ENCODE measurements at regions not wholly inside any gene's neighbourhood (a gene's known extent, or its start where the extent isn't known, plus 50 kb on each side); places are given as distances from the start of the nearest gene placed in this dataset.

DNA sequence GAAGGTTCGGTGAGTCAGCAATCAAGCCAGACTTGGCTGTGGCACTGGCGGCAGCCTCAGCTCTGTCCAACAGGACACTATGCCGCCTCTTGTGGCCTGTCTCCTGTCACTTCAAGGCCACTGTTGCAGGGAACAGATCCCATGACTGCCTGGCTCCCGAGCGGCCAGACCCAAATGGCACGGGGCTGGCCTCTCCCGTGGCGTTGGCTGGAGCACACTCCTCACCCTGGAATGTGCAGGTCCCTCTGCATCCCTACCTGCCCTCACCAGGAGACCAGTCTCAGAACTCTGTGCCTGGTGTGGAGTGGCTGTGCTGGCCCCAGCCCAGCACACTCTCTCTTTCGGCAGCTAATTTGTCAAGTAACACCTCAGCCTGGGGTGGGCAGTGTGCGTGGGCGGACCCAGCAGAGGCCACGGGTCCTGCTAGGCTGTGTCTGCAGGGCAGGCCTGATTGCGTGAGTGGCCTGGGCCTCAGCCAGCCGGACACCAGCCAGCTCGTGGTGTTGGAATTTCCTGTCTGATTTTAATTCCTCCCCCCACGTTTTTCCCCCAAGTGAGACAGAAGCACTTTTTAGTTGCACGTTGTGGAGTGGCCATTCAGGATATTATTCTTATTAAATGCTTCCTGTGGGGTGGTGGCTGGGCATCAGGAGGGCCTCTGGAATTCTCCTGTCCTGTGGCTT lies 179.3 kb downstream of the GLI2 start:
- no peak for DNase-seq (ENCODE audit: low spot score)
- Mint-ChIP-seq H3K4me1 (peaks cover 41% of the 10 kb centered on the region), H3K4me3 (no peak overlapping the region), H3K9me3 (no peaks in the 10 kb centered on the region), H3K27ac (no peak overlapping the region), H3K27me3 (ENCODE audit: low read depth) (no peaks in the 10 kb centered on the region), H3K36me3 (no peaks in the 10 kb centered on the region)
- TF ChIP-seq MXD4 (CRISPR knock-in tag; IDR thresholded peaks at IDR 0.05; ENCODE audit: borderline replicate concordance), result no peak
- TF ChIP-seq HMGA2 (CRISPR knock-in tag; IDR thresholded peaks at IDR 0.05), result no peak
- no peak for TF ChIP-seq IRF1 (CRISPR knock-in tag; IDR thresholded peaks at IDR 0.05)
- CTCF ChIA-PET, result interaction anchor here (1.2 to 1.5 kb wide), 2 partner anchors 44 to 165 kb away, joined by 5 read pairs; no protein-coding TSS in a partner anchor
- no peak for ATAC-seq
- POLR2A ChIA-PET, result no interaction called here

DNA sequence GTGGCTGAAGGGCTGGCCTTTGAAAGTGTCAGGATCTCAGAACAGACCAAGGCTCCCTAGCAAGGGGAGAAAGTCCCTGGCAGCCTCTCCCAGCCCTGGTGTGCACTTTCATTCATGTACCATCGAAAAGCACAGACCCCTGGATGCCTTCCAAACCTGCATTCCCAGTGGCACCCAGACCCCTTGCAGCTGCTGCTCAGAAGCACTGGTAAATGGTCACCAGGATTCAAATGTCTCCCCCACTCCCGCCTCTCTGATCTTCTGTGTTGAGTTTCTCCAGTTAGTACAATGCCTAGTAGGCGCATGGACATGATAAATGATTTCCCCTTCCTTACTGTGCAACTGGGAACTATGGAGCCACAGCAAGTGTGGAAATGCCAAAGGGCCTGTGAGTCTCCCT lies 180.0 kb downstream of the GLI2 start:
- no peaks in the 10 kb centered on the region for H3K9me3 Mint-ChIP-seq
- DNase-seq (ENCODE audit: low spot score), result no peak
- TF ChIP-seq, protein P1, sequence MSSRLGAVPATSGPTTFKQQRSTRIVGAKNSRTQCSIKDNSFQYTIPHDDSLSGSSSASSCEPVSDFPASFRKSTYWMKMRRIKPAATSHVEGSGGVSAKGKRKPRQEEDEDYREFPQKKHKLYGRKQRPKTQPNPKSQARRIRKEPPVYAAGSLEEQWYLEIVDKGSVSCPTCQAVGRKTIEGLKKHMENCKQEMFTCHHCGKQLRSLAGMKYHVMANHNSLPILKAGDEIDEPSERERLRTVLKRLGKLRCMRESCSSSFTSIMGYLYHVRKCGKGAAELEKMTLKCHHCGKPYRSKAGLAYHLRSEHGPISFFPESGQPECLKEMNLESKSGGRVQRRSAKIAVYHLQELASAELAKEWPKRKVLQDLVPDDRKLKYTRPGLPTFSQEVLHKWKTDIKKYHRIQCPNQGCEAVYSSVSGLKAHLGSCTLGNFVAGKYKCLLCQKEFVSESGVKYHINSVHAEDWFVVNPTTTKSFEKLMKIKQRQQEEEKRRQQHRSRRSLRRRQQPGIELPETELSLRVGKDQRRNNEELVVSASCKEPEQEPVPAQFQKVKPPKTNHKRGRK (CRISPR knock-in tag; IDR thresholded peaks at IDR 0.05; ENCODE audit: borderline replicate concordance), result no peak
- no peak for TF ChIP-seq FOXJ3 (CRISPR knock-in tag; IDR thresholded peaks at IDR 0.05; ENCODE audit: borderline replicate concordance)
- no peak for TF ChIP-seq SOX15 (CRISPR knock-in tag; IDR thresholded peaks at IDR 0.05)
- no peak for TF ChIP-seq JAZF1 (CRISPR knock-in tag; IDR thresholded peaks at IDR 0.05)
- no peak for TF ChIP-seq ZNF219 (CRISPR knock-in tag; IDR thresholded peaks at IDR 0.05; ENCODE audit: borderline replicate concordance)
- no peak for TF ChIP-seq ZNF423 (CRISPR knock-in tag; IDR thresholded peaks at IDR 0.05)
- no peak for TF ChIP-seq SMAD3 (CRISPR knock-in tag; IDR thresholded peaks at IDR 0.05; ENCODE audit: borderline replicate concordance)
- TF ChIP-seq, protein P2, sequence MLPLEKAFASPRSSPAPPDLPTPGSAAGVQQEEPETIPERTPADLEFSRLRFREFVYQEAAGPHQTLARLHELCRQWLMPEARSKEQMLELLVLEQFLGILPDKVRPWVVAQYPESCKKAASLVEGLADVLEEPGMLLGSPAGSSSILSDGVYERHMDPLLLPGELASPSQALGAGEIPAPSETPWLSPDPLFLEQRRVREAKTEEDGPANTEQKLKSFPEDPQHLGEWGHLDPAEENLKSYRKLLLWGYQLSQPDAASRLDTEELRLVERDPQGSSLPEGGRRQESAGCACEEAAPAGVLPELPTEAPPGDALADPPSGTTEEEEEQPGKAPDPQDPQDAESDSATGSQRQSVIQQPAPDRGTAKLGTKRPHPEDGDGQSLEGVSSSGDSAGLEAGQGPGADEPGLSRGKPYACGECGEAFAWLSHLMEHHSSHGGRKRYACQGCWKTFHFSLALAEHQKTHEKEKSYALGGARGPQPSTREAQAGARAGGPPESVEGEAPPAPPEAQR (CRISPR knock-in tag; IDR thresholded peaks at IDR 0.05), result no peak
- TF ChIP-seq CREB1 (CRISPR knock-in tag; IDR thresholded peaks at IDR 0.05), result no peak
- no peak for TF ChIP-seq OVOL2 (CRISPR knock-in tag; IDR thresholded peaks at IDR 0.05; ENCODE audit: borderline replicate concordance)
- TF ChIP-seq, protein P3, sequence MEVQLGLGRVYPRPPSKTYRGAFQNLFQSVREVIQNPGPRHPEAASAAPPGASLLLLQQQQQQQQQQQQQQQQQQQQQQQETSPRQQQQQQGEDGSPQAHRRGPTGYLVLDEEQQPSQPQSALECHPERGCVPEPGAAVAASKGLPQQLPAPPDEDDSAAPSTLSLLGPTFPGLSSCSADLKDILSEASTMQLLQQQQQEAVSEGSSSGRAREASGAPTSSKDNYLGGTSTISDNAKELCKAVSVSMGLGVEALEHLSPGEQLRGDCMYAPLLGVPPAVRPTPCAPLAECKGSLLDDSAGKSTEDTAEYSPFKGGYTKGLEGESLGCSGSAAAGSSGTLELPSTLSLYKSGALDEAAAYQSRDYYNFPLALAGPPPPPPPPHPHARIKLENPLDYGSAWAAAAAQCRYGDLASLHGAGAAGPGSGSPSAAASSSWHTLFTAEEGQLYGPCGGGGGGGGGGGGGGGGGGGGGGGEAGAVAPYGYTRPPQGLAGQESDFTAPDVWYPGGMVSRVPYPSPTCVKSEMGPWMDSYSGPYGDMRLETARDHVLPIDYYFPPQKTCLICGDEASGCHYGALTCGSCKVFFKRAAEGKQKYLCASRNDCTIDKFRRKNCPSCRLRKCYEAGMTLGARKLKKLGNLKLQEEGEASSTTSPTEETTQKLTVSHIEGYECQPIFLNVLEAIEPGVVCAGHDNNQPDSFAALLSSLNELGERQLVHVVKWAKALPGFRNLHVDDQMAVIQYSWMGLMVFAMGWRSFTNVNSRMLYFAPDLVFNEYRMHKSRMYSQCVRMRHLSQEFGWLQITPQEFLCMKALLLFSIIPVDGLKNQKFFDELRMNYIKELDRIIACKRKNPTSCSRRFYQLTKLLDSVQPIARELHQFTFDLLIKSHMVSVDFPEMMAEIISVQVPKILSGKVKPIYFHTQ (CRISPR knock-in tag; IDR thresholded peaks at IDR 0.05), result no peak
- no peak for TF ChIP-seq ZMAT4 (CRISPR knock-in tag; IDR thresholded peaks at IDR 0.05)
- peak overlapping the region; percentile 87; the same call in 1 of the 2 replicates for H3K27ac Mint-ChIP-seq
- ATAC-seq, result no peak
- H3K4me1 Mint-ChIP-seq, result peaks cover 39% of the 10 kb centered on the region
- H3K36me3 Mint-ChIP-seq, result no peaks in the 10 kb centered on the region
- ChIA-PET CTCF (no interaction called here), POLR2A (no interaction called here)
- H3K27me3 Mint-ChIP-seq (ENCODE audit: low read depth), result no peaks in the 10 kb centered on the region
- H3K4me3 Mint-ChIP-seq, result no peak overlapping the region

DNA sequence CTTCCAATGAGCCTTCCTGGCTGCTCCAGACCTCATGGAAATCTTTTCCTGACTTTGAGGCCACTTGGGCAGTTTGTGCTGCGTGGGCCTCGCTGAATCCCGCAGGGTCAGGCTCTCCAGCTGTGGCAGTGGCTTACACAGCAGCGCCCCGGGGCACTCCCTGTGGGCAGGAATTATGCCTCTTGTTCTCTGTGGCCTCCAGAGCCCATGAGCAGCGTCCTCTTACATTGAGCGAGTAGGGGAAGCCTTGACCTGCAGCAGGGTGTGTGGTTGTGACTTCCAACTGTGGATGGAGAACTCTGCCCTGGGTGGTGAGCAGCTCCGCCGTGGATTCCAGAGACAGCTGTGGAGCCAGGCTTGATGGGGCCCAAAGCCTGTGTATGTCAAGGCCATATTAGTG lies 180.8 kb downstream of the GLI2 start:
- DNase-seq (ENCODE audit: low spot score), result no peak
- no peaks in the 10 kb centered on the region for H3K27me3 Mint-ChIP-seq (ENCODE audit: low read depth)
- H3K4me3 Mint-ChIP-seq, result no peak overlapping the region
- ATAC-seq, result no peak
- CTCF ChIA-PET, result no interaction called here
- H3K36me3 Mint-ChIP-seq, result no peaks in the 10 kb centered on the region
- H3K9me3 Mint-ChIP-seq, result no peaks in the 10 kb centered on the region
- POLR2A ChIA-PET, result no interaction called here
- no peak overlapping the region for H3K27ac Mint-ChIP-seq
- no peak for TF ChIP-seq ZNF138 (CRISPR knock-in tag; conservative IDR thresholded peaks at IDR 0.05)
- H3K4me1 Mint-ChIP-seq, result peaks cover 31% of the 10 kb centered on the region
